GM23248 (cell line): ENCODE measurements at regions not wholly inside any gene's neighbourhood (a gene's known extent, or its start where the extent isn't known, plus 50 kb on each side); places are given as distances from the start of the nearest gene placed in this dataset.

Experiments used
- EZH2 ChIP-seq: fragments of 200-600 bp; sonication (generic); IDR thresholded peaks from 2 replicates; pipeline ENCODE4 v1.6.1; 2018; ENCODE audit warnings: antibody characterized with exemption, mild to moderate bottlenecking; ENCODE audit not compliant: insufficient read depth, poor library complexity, severe bottlenecking
- EZH2phosphoT487 ChIP-seq: fragments of 200-600 bp; sonication (generic); IDR thresholded peaks from 2 replicates; pipeline ENCODE4 v1.6.1; 2018; ENCODE audit warnings: antibody characterized with exemption, moderate library complexity, mild to moderate bottlenecking, low read depth; ENCODE audit not compliant: insufficient read depth

GRCh38 chr4:188206783-188207182 lies 67.5 kb downstream of the TRIML1 start:
- TF ChIP-seq EZH2 (no peak), EZH2phosphoT487 (no peak)
